ENCODE measurements at regions not wholly inside any gene's neighbourhood (a gene's known extent, or its start where the extent isn't known, plus 50 kb on each side); places are given as distances from the start of the nearest gene placed in this dataset.

DNA sequence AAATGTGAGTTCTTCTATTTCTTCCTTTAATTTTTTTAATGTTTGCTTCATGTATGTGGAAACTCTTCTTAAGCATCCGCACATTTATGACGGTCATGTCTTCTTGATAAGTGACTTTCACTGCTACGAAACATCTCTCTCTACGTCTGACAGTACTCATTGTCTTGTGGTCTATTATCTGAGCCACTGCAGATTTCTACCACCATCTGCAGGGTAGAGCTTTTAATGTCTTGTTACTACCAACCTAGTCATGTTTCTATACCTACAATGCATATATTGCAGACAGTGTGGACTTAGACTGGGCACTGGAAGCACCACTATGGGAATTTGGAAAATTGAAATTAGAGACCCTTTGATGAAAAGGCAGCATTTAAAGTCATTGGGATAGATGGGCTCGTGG lies 75.4 kb upstream of the ARHGEF7 start:
- no peak for TF ChIP-seq FOS (IDR thresholded peaks at IDR 0.05; ENCODE audit: borderline replicate concordance, insufficient read depth, low read length)
- TF ChIP-seq, protein P1, sequence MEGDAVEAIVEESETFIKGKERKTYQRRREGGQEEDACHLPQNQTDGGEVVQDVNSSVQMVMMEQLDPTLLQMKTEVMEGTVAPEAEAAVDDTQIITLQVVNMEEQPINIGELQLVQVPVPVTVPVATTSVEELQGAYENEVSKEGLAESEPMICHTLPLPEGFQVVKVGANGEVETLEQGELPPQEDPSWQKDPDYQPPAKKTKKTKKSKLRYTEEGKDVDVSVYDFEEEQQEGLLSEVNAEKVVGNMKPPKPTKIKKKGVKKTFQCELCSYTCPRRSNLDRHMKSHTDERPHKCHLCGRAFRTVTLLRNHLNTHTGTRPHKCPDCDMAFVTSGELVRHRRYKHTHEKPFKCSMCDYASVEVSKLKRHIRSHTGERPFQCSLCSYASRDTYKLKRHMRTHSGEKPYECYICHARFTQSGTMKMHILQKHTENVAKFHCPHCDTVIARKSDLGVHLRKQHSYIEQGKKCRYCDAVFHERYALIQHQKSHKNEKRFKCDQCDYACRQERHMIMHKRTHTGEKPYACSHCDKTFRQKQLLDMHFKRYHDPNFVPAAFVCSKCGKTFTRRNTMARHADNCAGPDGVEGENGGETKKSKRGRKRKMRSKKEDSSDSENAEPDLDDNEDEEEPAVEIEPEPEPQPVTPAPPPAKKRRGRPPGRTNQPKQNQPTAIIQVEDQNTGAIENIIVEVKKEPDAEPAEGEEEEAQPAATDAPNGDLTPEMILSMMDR (IDR thresholded peaks at IDR 0.05; ENCODE audit: extremely low read depth in 1 of 2, insufficient read depth in 1 of 2, low read depth in 1 of 2, low read length in 2 of 2): no peak
- no peak for TF ChIP-seq POLR2AphosphoS5 (IDR thresholded peaks at IDR 0.05; ENCODE audit: insufficient read depth, low read depth, low read length)
- no peak for TF ChIP-seq POLR2A (IDR thresholded peaks at IDR 0.05; ENCODE audit: low read depth, low read length)
- TF ChIP-seq, protein P2, sequence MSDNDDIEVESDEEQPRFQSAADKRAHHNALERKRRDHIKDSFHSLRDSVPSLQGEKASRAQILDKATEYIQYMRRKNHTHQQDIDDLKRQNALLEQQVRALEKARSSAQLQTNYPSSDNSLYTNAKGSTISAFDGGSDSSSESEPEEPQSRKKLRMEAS (IDR thresholded peaks at IDR 0.05; ENCODE audit: insufficient read depth, insufficient read length): no peak
- TF ChIP-seq GATA2 (IDR thresholded peaks at IDR 0.05; ENCODE audit: insufficient read depth, insufficient read length, low read depth, low read length): no peak
- no peak for TF ChIP-seq EZH2 (IDR thresholded peaks at IDR 0.05; ENCODE audit: borderline replicate concordance, low read depth, low read length, severe bottlenecking)
- no peak for TF ChIP-seq JUN (IDR thresholded peaks at IDR 0.05; ENCODE audit: borderline replicate concordance, insufficient read depth, insufficient read length, low read depth)

Data from endothelial cell of umbilical vein (primary cell).